ENCODE measurements at regions not wholly inside any gene's neighbourhood (a gene's known extent, or its start where the extent isn't known, plus 50 kb on each side); places are given as distances from the start of the nearest gene placed in this dataset.

DNA sequence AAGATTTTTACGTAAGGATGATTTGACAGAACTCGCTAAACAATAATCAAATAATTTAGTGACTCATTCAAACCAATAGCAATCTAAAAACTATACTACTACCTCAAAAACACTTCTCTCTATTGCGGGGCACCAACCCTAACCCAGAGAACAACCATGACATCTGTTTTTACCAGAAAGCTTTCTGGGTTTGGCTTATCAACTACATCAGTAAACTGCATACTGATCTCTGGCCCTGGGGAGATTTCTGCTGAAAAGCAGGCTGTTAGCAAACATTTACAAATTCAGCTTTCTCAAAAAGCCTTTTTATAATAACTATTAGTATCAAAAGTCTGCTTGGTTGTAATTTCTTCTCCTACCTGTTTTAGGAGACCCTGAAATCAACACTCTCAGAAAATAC is 144.5 kb upstream of the ZWINT start:
- Histone ChIP-seq H3K79me1 (ENCODE audit: low read depth, low read length) (no peaks in the 10 kb centered on the region), H3K36me3 (replicated peaks in 1 of 2; ENCODE audit: control insufficient read depth in 2 of 2, insufficient read depth in 2 of 2, low read length in 2 of 2) (no peaks in the 10 kb centered on the region), H3K23ac (ENCODE audit: low read depth, low read length, poor library complexity) (no peak overlapping the region), H2AFZ (ENCODE audit: low read length) (no peak overlapping the region), H2BK120ac (ENCODE audit: low read depth, low read length) (no peak overlapping the region), H3K9me3 (replicated peaks in 1 of 2; ENCODE audit: control insufficient read depth in 2 of 2, insufficient read depth in 1 of 2, low read depth in 1 of 2, low read length in 2 of 2) (no peaks in the 10 kb centered on the region), H3K4me2 (ENCODE audit: insufficient read depth, low read length, poor library complexity, severe bottlenecking) (no peak overlapping the region), H3K4me3 (ENCODE audit: low read length in 2 of 2) (no peak overlapping the region), H2BK12ac (ENCODE audit: low read length) (no peak overlapping the region), H3K9ac (ENCODE audit: low read depth, low read length, poor library complexity) (no peak overlapping the region), H3K18ac (ENCODE audit: low read length) (no peak overlapping the region), H3K4me1 (ENCODE audit: control insufficient read depth in 2 of 2, insufficient read depth in 1 of 2, low read depth in 1 of 2, low read length in 2 of 2) (no peaks in the 10 kb centered on the region), H3K4ac (ENCODE audit: low read length) (no peak overlapping the region), H3K14ac (ENCODE audit: low read length) (no peak overlapping the region), H2BK5ac (ENCODE audit: low read length) (no peak overlapping the region), H2BK15ac (ENCODE audit: low read length) (no peak overlapping the region), H2AK5ac (ENCODE audit: low read depth, low read length) (no peak overlapping the region), H4K91ac (ENCODE audit: low read depth, low read length, poor library complexity) (no peak overlapping the region), H3K27me3 (ENCODE audit: control insufficient read depth in 3 of 3, insufficient read depth in 3 of 3, low read depth in 1 of 3, low read length in 3 of 3) (no peaks in the 10 kb centered on the region), H4K8ac (ENCODE audit: low read depth, low read length) (no peak overlapping the region), H3K27ac (replicated peaks; ENCODE audit: low read length) (no peak overlapping the region)
- no CpG with 5 or more reads among the region's 3 CpGs for WGBS, 2 donors (ENCODE audit: extremely low coverage in 2 of 2, insufficient read length in 2 of 2, insufficient replicate concordance in 1 of 2)
- DNase-seq (ENCODE audit: low spot score) = no peak

DNA sequence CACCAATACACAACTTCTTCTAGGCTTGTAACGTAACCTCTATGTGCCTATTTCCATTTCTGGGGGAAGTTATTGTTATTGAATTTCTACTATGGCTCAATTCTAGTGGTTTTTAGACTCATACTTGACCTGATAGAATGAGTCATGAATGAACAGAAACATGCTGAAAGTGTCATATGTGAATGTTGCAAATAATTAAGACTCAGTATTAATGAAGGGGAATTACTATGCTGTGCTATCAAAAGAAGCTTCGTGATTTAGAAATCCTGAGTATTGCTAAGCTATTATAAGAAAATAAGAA is 135.1 kb upstream of the ZWINT start:
- Histone ChIP-seq H2AFZ (ENCODE audit: low read length) (no peak overlapping the region), H3K79me1 (ENCODE audit: low read depth, low read length) (no peaks in the 10 kb centered on the region), H3K4me3 (ENCODE audit: low read length in 2 of 2) (no peak overlapping the region), H3K18ac (ENCODE audit: low read length) (no peak overlapping the region), H2BK5ac (ENCODE audit: low read length) (no peak overlapping the region), H3K23ac (ENCODE audit: low read depth, low read length, poor library complexity) (no peak overlapping the region), H3K27me3 (ENCODE audit: control insufficient read depth in 3 of 3, insufficient read depth in 3 of 3, low read depth in 1 of 3, low read length in 3 of 3) (no peaks in the 10 kb centered on the region), H4K91ac (ENCODE audit: low read depth, low read length, poor library complexity) (no peak overlapping the region), H2BK120ac (ENCODE audit: low read depth, low read length) (no peak overlapping the region), H4K8ac (ENCODE audit: low read depth, low read length) (no peak overlapping the region), H3K14ac (ENCODE audit: low read length) (no peak overlapping the region), H3K9me3 (replicated peaks in 1 of 2; ENCODE audit: control insufficient read depth in 2 of 2, insufficient read depth in 1 of 2, low read depth in 1 of 2, low read length in 2 of 2) (no peaks in the 10 kb centered on the region), H2AK5ac (ENCODE audit: low read depth, low read length) (no peak overlapping the region), H3K4me1 (ENCODE audit: control insufficient read depth in 2 of 2, insufficient read depth in 1 of 2, low read depth in 1 of 2, low read length in 2 of 2) (no peaks in the 10 kb centered on the region), H3K9ac (ENCODE audit: low read depth, low read length, poor library complexity) (no peak overlapping the region), H3K36me3 (replicated peaks in 1 of 2; ENCODE audit: control insufficient read depth in 2 of 2, insufficient read depth in 2 of 2, low read length in 2 of 2) (no peaks in the 10 kb centered on the region), H2BK12ac (ENCODE audit: low read length) (no peak overlapping the region), H3K27ac (replicated peaks; ENCODE audit: low read length) (no peak overlapping the region), H2BK15ac (ENCODE audit: low read length) (no peak overlapping the region), H3K4ac (ENCODE audit: low read length) (no peak overlapping the region), H3K4me2 (ENCODE audit: insufficient read depth, low read length, poor library complexity, severe bottlenecking) (no peak overlapping the region)
- DNase-seq (ENCODE audit: low spot score) = no peak
- WGBS, 2 donors (ENCODE audit: extremely low coverage in 2 of 2, insufficient read length in 2 of 2, insufficient replicate concordance in 1 of 2) = no CpG with 5 or more reads among the region's 2 CpGs

DNA sequence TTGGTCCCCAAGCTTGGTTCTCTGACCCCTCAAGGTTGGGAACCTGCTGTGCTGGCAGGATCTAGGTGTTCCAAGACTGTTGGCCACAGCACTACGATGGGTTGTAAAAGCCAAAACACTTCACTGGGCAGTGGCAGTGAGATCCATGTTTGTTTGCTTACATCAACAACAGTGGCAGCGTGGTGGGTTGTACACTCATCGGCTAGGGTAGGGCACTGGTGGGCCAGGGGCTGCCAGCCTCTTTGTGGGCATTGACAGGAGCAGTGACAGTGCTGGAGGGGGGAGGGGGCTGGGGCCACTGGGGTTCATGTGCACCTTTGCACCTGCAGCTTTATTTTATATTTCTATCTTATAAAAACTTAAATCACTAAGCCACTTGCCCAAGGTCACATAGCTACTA is 126.7 kb upstream of the ZWINT start:
- WGBS, 2 donors (ENCODE audit: extremely low coverage in 2 of 2, insufficient read length in 2 of 2, insufficient replicate concordance in 1 of 2) = no CpG with 5 or more reads among the region's 3 CpGs
- Histone ChIP-seq H2BK5ac (ENCODE audit: low read length) (no peak overlapping the region), H4K91ac (ENCODE audit: low read depth, low read length, poor library complexity) (no peak overlapping the region), H3K4ac (ENCODE audit: low read length) (no peak overlapping the region), H3K9me3 (replicated peaks in 1 of 2; ENCODE audit: control insufficient read depth in 2 of 2, insufficient read depth in 1 of 2, low read depth in 1 of 2, low read length in 2 of 2) (no peaks in the 10 kb centered on the region), H3K18ac (ENCODE audit: low read length) (no peak overlapping the region), H3K4me2 (ENCODE audit: insufficient read depth, low read length, poor library complexity, severe bottlenecking) (no peak overlapping the region), H2AFZ (ENCODE audit: low read length) (no peak overlapping the region), H2BK120ac (ENCODE audit: low read depth, low read length) (no peak overlapping the region), H3K4me3 (ENCODE audit: low read length in 2 of 2) (no peak overlapping the region), H2BK12ac (ENCODE audit: low read length) (no peak overlapping the region), H2BK15ac (ENCODE audit: low read length) (no peak overlapping the region), H3K9ac (ENCODE audit: low read depth, low read length, poor library complexity) (no peak overlapping the region), H3K14ac (ENCODE audit: low read length) (no peak overlapping the region), H2AK5ac (ENCODE audit: low read depth, low read length) (no peak overlapping the region), H3K23ac (ENCODE audit: low read depth, low read length, poor library complexity) (no peak overlapping the region), H3K79me1 (ENCODE audit: low read depth, low read length) (no peaks in the 10 kb centered on the region), H4K8ac (ENCODE audit: low read depth, low read length) (peak overlapping the region; percentile 92), H3K4me1 (ENCODE audit: control insufficient read depth in 2 of 2, insufficient read depth in 1 of 2, low read depth in 1 of 2, low read length in 2 of 2) (no peaks in the 10 kb centered on the region), H3K36me3 (replicated peaks in 1 of 2; ENCODE audit: control insufficient read depth in 2 of 2, insufficient read depth in 2 of 2, low read length in 2 of 2) (no peaks in the 10 kb centered on the region), H3K27ac (replicated peaks; ENCODE audit: low read length) (no peak overlapping the region), H3K27me3 (ENCODE audit: control insufficient read depth in 3 of 3, insufficient read depth in 3 of 3, low read depth in 1 of 3, low read length in 3 of 3) (no peaks in the 10 kb centered on the region)
- no peak for DNase-seq (ENCODE audit: low spot score)

DNA sequence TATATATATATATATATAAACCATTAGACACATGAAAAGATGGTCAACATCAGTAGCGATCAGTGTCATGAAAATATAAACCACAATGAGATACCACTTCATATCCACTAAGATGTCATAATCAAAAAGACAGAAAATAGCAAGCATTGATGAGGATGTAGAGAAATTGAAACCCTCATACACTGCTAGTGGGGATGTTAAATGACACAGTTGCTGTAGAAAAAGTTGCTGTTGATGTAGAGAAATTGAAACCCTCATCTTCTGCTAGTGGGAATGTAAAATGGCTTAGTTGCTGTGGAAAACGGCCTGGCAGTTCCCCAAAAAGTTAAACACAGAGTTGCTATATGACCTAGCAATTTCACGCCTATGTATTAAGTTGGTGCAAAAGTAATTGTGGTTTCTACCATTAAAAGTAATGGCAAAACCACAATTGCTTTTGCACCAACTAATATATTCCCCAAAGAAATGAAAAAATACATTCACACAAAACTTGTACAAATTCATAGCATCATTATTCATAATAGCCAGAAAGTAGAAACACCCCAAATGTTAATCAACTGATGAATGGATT is 120.5 kb upstream of the ZWINT start:
- no peaks in the 10 kb centered on the region for H3K27me3 ChIP-seq (ENCODE audit: control insufficient read depth in 3 of 3, insufficient read depth in 3 of 3, low read depth in 1 of 3, low read length in 3 of 3)
- H3K14ac ChIP-seq (ENCODE audit: low read length) = no peak overlapping the region
- H2BK5ac ChIP-seq (ENCODE audit: low read length) = no peak overlapping the region
- H3K4me3 ChIP-seq (ENCODE audit: low read length in 2 of 2) = no peak overlapping the region
- no peaks in the 10 kb centered on the region for H3K9me3 ChIP-seq (replicated peaks in 1 of 2; ENCODE audit: control insufficient read depth in 2 of 2, insufficient read depth in 1 of 2, low read depth in 1 of 2, low read length in 2 of 2)
- H3K36me3 ChIP-seq (replicated peaks in 1 of 2; ENCODE audit: control insufficient read depth in 2 of 2, insufficient read depth in 2 of 2, low read length in 2 of 2) = no peaks in the 10 kb centered on the region
- H3K4me2 ChIP-seq (ENCODE audit: insufficient read depth, low read length, poor library complexity, severe bottlenecking) = no peak overlapping the region
- H2BK12ac ChIP-seq (ENCODE audit: low read length) = no peak overlapping the region
- H3K79me1 ChIP-seq (ENCODE audit: low read depth, low read length) = no peaks in the 10 kb centered on the region
- no CpG with 5 or more reads among the region's 3 CpGs for WGBS, 2 donors (ENCODE audit: extremely low coverage in 2 of 2, insufficient read length in 2 of 2, insufficient replicate concordance in 1 of 2)
- H2AK5ac ChIP-seq (ENCODE audit: low read depth, low read length) = no peak overlapping the region
- no peak overlapping the region for H3K18ac ChIP-seq (ENCODE audit: low read length)
- H2BK15ac ChIP-seq (ENCODE audit: low read length) = no peak overlapping the region
- no peak overlapping the region for H2AFZ ChIP-seq (ENCODE audit: low read length)
- no peak for DNase-seq (ENCODE audit: low spot score)
- H3K4me1 ChIP-seq (ENCODE audit: control insufficient read depth in 2 of 2, insufficient read depth in 1 of 2, low read depth in 1 of 2, low read length in 2 of 2) = no peaks in the 10 kb centered on the region
- H3K9ac ChIP-seq (ENCODE audit: low read depth, low read length, poor library complexity) = no peak overlapping the region
- H4K8ac ChIP-seq (ENCODE audit: low read depth, low read length) = no peak overlapping the region
- no peak overlapping the region for H3K23ac ChIP-seq (ENCODE audit: low read depth, low read length, poor library complexity)
- no peak overlapping the region for H3K4ac ChIP-seq (ENCODE audit: low read length)
- H4K91ac ChIP-seq (ENCODE audit: low read depth, low read length, poor library complexity) = no peak overlapping the region
- H2BK120ac ChIP-seq (ENCODE audit: low read depth, low read length) = no peak overlapping the region
- no peak overlapping the region for H3K27ac ChIP-seq (replicated peaks; ENCODE audit: low read length)
